GM13977 (cell line): ENCODE measurements at regions not wholly inside any gene's neighbourhood (a gene's known extent, or its start where the extent isn't known, plus 50 kb on each side); places are given as distances from the start of the nearest gene placed in this dataset.
"Not testable (repeated sequence)": the region's sequence is repeated elsewhere in the genome, so short reads cannot be mapped to it uniquely, and the experiment has no call there.

Source experiments
- DNase-seq: peaks from one replicate; pipeline ENCODE4 v3.0.0; 2012; ENCODE audit warnings: low spot score
- in situ Hi-C: fragments of 300-500 bp; cut with MboI; formaldehyde crosslinking; loops from one replicate; pipeline ENCODE4 v1.12.0; 2022; ENCODE audit warnings: low sequenced_read_pairs, low pct_unique_long_range_greater_than_20kb, mixed read lengths, inconsistent platforms; ENCODE audit not compliant: unreplicated experiment
- TF ChIP-seq, protein P1 (sequence below): IDR thresholded peaks from 2 replicates; pipeline ENCODE4 v1.5.1; 2012; ENCODE audit warnings: mild to moderate bottlenecking, control low read depth; ENCODE audit not compliant: insufficient read depth; ENCODE audit errors: extremely low read depth, missing control alignments

DNA sequence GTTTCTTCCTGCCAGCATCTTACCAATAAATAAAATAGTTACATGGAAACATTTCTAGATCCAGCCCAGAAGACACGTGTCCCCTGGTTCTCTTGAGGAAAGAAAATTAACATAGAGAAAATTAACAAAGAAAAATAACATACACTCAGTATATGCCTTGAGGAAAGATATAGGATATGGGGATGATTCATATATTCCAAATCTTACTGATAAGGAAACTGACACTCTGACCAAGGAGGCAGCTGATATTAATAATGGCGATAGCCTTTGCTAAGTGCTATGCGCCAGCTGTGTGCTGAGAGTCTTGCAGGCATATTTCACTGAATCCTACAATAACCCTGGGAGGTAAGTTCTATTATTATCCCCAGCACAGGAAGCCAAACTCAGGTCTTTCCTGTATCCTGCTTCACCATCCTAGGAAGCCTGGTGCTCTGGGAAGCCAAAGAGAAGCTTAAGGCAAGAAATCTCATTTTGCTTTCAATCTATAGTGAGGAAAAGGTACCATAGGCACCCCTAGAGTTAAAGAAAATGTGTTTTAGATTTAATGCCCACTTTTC, 302.7 kb upstream of the NREP start:
- in situ Hi-C loops = no loop called here
- no peak for DNase-seq
- TF ChIP-seq, protein P1, sequence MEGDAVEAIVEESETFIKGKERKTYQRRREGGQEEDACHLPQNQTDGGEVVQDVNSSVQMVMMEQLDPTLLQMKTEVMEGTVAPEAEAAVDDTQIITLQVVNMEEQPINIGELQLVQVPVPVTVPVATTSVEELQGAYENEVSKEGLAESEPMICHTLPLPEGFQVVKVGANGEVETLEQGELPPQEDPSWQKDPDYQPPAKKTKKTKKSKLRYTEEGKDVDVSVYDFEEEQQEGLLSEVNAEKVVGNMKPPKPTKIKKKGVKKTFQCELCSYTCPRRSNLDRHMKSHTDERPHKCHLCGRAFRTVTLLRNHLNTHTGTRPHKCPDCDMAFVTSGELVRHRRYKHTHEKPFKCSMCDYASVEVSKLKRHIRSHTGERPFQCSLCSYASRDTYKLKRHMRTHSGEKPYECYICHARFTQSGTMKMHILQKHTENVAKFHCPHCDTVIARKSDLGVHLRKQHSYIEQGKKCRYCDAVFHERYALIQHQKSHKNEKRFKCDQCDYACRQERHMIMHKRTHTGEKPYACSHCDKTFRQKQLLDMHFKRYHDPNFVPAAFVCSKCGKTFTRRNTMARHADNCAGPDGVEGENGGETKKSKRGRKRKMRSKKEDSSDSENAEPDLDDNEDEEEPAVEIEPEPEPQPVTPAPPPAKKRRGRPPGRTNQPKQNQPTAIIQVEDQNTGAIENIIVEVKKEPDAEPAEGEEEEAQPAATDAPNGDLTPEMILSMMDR = no peak

DNA sequence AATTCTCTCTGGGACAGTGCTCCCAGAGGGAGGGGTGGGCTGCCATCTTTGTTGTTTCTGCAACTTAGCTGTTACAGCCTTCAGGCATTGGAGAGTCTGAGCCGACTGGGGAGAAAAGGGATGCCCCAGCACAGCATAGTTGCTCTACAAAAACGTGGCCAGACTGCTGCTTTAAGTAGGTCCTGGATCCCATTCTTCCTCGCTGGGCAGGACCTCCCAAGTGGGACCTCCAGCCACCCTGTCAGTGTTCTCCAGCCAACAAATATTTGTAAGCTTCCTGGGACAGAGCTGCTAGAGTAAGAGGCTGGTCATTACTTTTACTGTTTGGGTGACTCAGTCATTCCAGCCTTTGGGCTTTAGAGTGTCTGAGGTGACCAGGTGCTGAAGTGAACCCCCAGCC, 292.7 kb upstream of the NREP start:
- DNase-seq = no peak
- TF ChIP-seq, protein P1 = no peak
- in situ Hi-C loops = no loop called here

DNA sequence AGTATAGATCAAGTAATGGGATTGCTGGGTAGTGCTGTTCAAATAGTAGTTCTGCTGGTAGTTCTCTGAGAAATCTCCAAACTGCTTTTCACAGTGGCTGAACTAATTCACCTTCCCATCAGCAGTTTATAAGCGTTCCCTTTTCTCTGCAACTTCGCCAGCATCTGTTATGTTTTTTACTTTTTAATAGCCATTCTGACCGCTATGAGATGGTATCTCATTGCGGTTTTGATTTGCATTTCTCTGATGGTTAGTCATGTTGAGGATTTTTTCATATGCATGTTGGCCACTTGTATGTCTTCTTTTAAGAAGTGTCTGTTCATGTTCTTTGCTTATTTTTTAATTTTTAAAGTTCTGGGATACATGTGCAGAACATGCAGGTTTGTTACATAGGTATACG, 279.2 kb upstream of the NREP start:
- TF ChIP-seq, protein P1 = no peak
- in situ Hi-C loops = no loop called here
- no peak for DNase-seq

DNA sequence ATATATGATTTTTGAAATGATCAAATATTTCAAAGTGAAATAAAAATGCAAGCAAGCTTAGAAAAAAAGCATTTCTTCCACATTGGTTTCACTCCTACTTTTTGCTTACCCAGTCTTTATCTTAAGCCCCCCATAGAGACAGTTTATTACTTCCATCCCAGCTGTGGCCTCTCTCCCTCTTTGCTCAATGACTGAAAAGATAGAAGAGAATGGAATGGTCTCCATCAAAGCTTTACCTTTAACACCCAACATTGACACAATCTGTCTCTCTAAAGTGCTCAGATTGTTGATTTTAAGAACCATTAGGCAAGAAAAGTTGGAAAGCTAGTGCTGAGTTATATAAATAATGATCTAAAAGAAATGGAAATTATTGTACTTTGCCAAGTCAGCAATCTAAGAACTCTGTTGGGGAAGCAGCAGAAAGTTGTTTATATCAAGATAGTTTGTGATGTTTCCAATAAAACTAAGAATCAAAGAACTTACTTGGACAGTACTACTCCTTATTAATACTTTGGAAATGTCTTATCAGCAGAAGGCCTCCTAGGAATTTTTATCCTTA, 277.5 kb upstream of the NREP start:
- TF ChIP-seq, protein P1 = no peak
- no peak for DNase-seq
- in situ Hi-C loops = no loop called here

DNA sequence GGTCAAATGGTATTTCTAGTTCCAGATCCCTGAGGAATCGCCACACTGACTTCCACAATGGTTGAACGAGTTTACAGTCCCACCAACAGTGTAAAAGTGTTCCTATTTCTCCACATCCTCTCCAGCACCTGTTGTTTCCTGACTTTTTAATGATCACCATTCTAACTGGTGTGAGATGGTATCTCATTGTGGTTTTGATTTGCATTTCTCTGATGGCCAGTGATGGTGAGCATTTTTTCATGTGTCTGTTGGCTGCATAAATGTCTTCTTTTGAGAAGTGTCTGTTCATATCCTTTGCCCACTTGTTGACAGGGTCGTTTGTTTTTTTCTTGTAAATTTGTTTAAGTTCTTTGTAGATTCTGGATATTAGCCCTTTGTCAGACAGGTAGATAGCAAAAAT, 269.9 kb upstream of the NREP start:
- DNase-seq, in situ Hi-C loops: not testable (repeated sequence)

DNA sequence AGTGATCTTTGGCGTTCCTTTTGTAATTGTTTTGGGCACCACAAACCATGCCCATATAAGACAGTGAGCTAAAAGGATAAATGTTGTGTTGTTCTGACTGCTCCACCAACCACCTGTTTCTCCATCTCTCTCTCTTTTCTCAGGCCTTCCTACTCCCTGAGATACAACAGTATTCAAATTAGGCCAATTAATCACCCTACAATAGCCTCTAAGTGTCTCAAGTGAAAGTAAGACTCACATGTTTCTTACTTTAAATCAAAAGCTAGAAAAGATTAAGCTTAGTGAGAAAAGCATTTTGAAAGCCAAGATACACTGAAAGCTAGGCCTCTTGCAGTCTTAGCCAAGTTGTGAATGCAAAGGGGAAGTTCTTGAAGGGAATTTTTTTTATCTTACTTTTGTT, 268.8 kb upstream of the NREP start:
- no peak for DNase-seq
- in situ Hi-C loops = no loop called here
- TF ChIP-seq, protein P1 = no peak

DNA sequence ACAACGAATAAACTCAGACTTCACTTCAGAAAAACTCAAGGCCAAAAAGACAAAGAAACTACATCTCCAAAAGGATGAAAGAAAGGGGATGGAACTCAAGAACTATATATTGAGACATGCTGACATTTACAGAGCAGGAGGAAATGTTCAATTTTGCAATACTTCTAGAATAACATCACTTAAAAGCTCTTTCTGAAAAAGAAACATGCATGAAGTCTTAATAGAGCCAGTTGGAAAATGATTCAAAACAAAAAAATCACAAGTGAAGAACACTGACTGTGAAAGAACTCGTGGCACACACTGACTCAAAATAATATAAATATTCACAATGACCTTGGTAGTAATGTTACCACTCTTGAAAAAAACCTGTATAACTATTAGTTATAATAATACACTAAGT, 267.8 kb upstream of the NREP start:
- TF ChIP-seq, protein P1 = no peak
- in situ Hi-C loops = no loop called here
- DNase-seq = no peak
